ENCODE measurements at regions not wholly inside any gene's neighbourhood (a gene's known extent, or its start where the extent isn't known, plus 50 kb on each side); places are given as distances from the start of the nearest gene placed in this dataset.

DNA sequence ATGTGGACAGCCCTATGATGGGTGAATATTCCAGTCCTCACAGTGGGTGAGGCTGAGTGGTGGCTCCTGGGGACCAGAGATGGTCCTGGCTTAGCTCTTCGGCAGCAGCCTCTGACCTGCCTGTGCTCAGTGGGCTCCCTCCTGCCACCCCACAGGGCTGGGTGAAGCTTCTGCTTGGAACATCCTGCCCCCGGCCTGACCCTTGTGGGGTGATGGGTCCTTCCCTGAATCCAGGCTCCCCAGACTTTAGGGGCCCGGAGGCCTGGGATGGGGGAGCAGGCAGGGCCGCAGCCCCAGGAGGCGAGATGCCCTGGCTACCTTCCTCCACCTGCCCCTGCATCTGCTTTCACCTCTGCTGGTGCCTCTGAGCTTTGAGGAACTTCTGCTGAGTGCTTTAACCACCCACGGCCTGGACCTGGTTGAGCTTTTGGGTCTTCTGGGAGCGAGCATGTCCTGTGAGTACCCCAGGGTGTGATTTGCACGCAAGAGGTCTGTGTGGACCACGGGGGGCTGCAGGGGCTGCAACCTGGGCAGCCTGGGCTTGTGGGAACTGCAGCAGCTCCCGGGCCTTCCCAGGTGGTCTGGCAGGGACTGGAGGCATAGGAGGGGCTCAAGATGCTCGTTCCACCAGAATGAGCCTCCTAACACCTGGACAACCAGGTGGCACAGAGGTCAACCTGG is 159.5 kb downstream of the KIF26A start:
- no peak for DNase-seq
- Histone ChIP-seq H2AFZ (ENCODE audit: low read depth, low read length) (no peak overlapping the region), H3K9ac (ENCODE audit: low read depth, low read length) (no peak overlapping the region), H3K27me3 (ENCODE audit: insufficient read depth, low read length, poor library complexity) (no peaks in the 10 kb centered on the region), H4K20me1 (ENCODE audit: insufficient read depth, low read length) (no peaks in the 10 kb centered on the region), H3K9me3 (ENCODE audit: insufficient read depth, low read length, severe bottlenecking) (no peaks in the 10 kb centered on the region), H3K36me3 (ENCODE audit: insufficient read depth, low read length) (no peaks in the 10 kb centered on the region), H3K79me2 (ENCODE audit: insufficient read depth, low read length) (no peaks in the 10 kb centered on the region), H3K4me3 (ENCODE audit: low read depth in 1 of 2, low read length in 2 of 2) (no peak overlapping the region), H3K4me2 (ENCODE audit: insufficient read depth, low read length) (no peak overlapping the region), H3K4me1 (ENCODE audit: insufficient read depth, low read length) (no peaks in the 10 kb centered on the region), H3K27ac (ENCODE audit: low read length) (no peak overlapping the region)
- ATAC-seq (ENCODE audit: insufficient read depth, low read depth), result no peak
- TF ChIP-seq EZH2 (IDR thresholded peaks at IDR 0.05; ENCODE audit: borderline replicate concordance, low read depth, low read length, severe bottlenecking), result no peak
- TF ChIP-seq, protein P1, sequence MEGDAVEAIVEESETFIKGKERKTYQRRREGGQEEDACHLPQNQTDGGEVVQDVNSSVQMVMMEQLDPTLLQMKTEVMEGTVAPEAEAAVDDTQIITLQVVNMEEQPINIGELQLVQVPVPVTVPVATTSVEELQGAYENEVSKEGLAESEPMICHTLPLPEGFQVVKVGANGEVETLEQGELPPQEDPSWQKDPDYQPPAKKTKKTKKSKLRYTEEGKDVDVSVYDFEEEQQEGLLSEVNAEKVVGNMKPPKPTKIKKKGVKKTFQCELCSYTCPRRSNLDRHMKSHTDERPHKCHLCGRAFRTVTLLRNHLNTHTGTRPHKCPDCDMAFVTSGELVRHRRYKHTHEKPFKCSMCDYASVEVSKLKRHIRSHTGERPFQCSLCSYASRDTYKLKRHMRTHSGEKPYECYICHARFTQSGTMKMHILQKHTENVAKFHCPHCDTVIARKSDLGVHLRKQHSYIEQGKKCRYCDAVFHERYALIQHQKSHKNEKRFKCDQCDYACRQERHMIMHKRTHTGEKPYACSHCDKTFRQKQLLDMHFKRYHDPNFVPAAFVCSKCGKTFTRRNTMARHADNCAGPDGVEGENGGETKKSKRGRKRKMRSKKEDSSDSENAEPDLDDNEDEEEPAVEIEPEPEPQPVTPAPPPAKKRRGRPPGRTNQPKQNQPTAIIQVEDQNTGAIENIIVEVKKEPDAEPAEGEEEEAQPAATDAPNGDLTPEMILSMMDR (IDR thresholded peaks at IDR 0.05; ENCODE audit: borderline replicate concordance, extremely low read depth, low read length, poor library complexity, severe bottlenecking), result no peak

DNA sequence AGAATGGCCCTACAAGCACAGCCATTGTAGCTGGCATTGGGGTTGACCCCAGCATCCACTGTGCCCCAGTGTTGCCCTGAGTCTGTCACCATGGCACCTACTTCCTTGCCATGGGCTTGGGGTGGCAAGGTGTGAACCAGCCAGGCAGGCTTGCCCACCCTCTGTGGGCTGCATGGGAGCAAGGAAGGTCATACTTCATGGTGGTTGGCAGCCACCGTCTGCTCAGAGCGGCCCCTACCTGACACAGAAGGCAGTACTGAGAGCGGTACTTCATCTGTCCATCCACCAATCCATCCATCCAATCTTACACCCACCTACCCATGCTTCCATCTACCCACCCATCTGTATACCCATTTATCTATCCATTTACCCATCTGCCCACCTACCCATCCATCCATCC is 160.1 kb downstream of the KIF26A start:
- H3K9me3 ChIP-seq (ENCODE audit: insufficient read depth, low read length, severe bottlenecking), result no peaks in the 10 kb centered on the region

DNA sequence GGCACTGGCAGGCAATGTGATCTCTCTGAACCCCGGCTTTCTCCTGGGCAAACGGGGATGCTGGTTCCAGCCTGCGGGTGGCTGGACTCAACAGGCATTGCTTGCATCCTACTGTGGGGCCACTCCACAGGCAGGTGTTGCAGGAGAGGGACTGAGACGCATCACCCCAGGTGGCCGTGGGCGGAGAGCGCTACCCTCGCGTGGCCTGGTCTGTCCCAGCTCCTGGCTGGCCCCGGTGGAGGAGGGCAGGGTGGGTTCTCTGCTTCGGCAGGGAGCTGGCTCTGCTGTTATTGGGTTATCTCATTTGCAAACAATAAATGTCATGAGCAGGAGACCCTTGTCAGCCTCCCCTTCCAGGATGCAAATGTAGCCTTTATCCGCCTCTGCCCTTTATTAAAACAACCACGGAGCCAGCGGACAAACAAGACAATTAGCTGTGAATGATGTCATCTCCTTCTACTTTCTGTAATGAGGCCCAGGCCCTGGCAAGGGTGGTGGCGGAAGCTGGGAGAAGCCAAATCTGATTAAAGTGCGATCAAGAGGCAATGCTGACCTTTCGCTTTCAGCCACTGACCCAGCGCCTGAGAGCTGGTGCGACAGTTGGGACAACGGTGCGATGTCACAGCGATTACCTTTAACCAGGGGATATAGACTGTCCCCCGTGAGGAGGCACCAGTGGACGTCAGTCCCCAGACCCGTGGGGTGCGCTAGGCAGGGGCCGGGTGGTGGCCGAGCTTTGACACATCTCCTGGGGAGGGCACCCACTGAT is 161.8 kb downstream of the KIF26A start:
- Histone ChIP-seq H2AFZ (ENCODE audit: low read depth, low read length) (no peak overlapping the region), H3K27ac (ENCODE audit: low read length) (no peak overlapping the region), H3K4me3 (ENCODE audit: low read depth in 1 of 2, low read length in 2 of 2) (no peak overlapping the region), H3K79me2 (ENCODE audit: insufficient read depth, low read length) (no peaks in the 10 kb centered on the region), H3K27me3 (ENCODE audit: insufficient read depth, low read length, poor library complexity) (no peaks in the 10 kb centered on the region), H3K9me3 (ENCODE audit: insufficient read depth, low read length, severe bottlenecking) (no peaks in the 10 kb centered on the region), H3K4me2 (ENCODE audit: insufficient read depth, low read length) (no peak overlapping the region), H3K9ac (ENCODE audit: low read depth, low read length) (no peak overlapping the region), H3K4me1 (ENCODE audit: insufficient read depth, low read length) (no peaks in the 10 kb centered on the region), H3K36me3 (ENCODE audit: insufficient read depth, low read length) (no peaks in the 10 kb centered on the region), H4K20me1 (ENCODE audit: insufficient read depth, low read length) (no peaks in the 10 kb centered on the region)
- ATAC-seq (ENCODE audit: insufficient read depth, low read depth), result no peak
- no peak for DNase-seq
- TF ChIP-seq, protein P1 (IDR thresholded peaks at IDR 0.05; ENCODE audit: borderline replicate concordance, extremely low read depth, low read length, poor library complexity, severe bottlenecking), result no peak
- TF ChIP-seq EZH2 (IDR thresholded peaks at IDR 0.05; ENCODE audit: borderline replicate concordance, low read depth, low read length, severe bottlenecking), result no peak

More for the DNA sequence above, 160.1 kb downstream of the KIF26A start:
- Histone ChIP-seq H3K4me2 (ENCODE audit: insufficient read depth, low read length) (no peak overlapping the region), H3K27ac (ENCODE audit: low read length) (no peak overlapping the region), H3K79me2 (ENCODE audit: insufficient read depth, low read length) (no peaks in the 10 kb centered on the region), H3K9ac (ENCODE audit: low read depth, low read length) (no peak overlapping the region), H3K27me3 (ENCODE audit: insufficient read depth, low read length, poor library complexity) (no peaks in the 10 kb centered on the region), H3K4me1 (ENCODE audit: insufficient read depth, low read length) (no peaks in the 10 kb centered on the region), H4K20me1 (ENCODE audit: insufficient read depth, low read length) (no peaks in the 10 kb centered on the region), H3K4me3 (ENCODE audit: low read depth in 1 of 2, low read length in 2 of 2) (no peak overlapping the region), H3K36me3 (ENCODE audit: insufficient read depth, low read length) (no peaks in the 10 kb centered on the region), H2AFZ (ENCODE audit: low read depth, low read length) (no peak overlapping the region)
- DNase-seq (no peak), ATAC-seq (ENCODE audit: insufficient read depth, low read depth) (no peak)
- TF ChIP-seq, protein P1 (IDR thresholded peaks at IDR 0.05; ENCODE audit: borderline replicate concordance, extremely low read depth, low read length, poor library complexity, severe bottlenecking), result no peak
- no peak for TF ChIP-seq EZH2 (IDR thresholded peaks at IDR 0.05; ENCODE audit: borderline replicate concordance, low read depth, low read length, severe bottlenecking)
